Nephron progenitor cell (in vitro differentiated cells): ENCODE measurements at regions not wholly inside any gene's neighbourhood (a gene's known extent, or its start where the extent isn't known, plus 50 kb on each side); places are given as distances from the start of the nearest gene placed in this dataset.
"Not testable (repeated sequence)": the region's sequence is repeated elsewhere in the genome, so short reads cannot be mapped to it uniquely, and the experiment has no call there.

Source experiments
- DNase-seq: peaks from one replicate; pipeline ENCODE4 v3.0.0; 2021
- H3K27ac Mint-ChIP-seq: 2 replicates; pipeline ENCODE4 v1.8.0; 2021; ENCODE audit warnings: mild to moderate bottlenecking, moderate library complexity, mixed read lengths
- H3K27me3 Mint-ChIP-seq: 2 replicates; pipeline ENCODE4 v1.8.0; 2021; ENCODE audit warnings: mild to moderate bottlenecking, low read depth, mixed read lengths; ENCODE audit not compliant: poor library complexity
- H3K36me3 Mint-ChIP-seq: 2 replicates; pipeline ENCODE4 v1.8.0; 2021; ENCODE audit warnings: low read depth, mixed read lengths
- H3K4me1 Mint-ChIP-seq: 2 replicates; pipeline ENCODE4 v1.8.0; 2021; ENCODE audit warnings: mixed read lengths
- H3K4me3 Mint-ChIP-seq: 2 replicates; pipeline ENCODE4 v1.8.0; 2021; ENCODE audit warnings: mild to moderate bottlenecking, moderate library complexity, mixed read lengths
- H3K9me3 Mint-ChIP-seq: 2 replicates; pipeline ENCODE4 v1.8.0; 2021; ENCODE audit warnings: mild to moderate bottlenecking, moderate library complexity, mixed read lengths
- TF ChIP-seq, protein P1 (sequence below): fragments of 200-600 bp; sonication (generic); IDR thresholded peaks from 2 replicates; pipeline ENCODE4 v1.5.0; 2021; ENCODE audit warnings: antibody characterized with exemption

DNA sequence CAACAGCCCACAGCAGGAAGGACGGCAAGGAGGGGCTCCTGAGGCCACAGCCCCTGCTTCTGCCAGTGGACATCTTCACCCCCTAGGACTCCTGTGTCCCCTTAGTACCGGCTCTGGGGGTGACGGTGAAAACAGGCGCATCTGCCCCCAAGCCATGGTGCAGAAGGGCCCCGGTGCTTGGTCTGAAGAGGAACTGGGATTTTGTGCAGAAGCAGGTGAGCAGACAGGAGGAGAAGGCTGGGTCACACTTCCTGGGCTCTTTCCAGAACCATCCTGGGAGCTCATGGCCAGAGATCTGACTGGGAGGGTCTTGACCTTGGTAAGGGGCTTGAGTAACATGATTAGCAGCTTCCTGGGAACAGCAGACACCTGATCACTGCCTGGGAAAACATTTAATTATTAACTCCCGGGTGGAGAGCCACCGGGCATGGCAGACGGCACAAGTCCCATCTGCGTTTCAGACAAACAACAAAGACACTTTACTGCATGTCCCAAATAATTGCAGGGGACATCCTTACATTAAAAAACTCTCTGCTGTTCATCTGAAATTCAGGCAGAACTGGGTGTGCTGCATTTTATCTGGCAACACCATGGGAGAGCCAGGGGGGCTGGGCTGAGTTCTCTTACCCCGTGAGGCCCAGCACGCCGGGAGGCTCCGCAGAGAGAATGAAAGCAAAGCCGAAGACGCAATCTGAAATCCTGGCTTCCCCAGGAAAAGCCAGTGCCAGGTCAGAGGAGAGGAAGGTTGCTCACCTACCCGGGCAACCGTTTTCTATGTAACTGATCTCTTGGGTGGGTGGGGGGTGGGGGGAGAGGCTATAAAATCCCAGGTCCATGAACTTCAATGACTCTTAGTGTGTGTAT, 1542.8 kb downstream of the TSPY10 start:
- Mint-ChIP-seq H3K9me3 (no peaks in the 10 kb centered on the region), H3K4me1 (no peaks in the 10 kb centered on the region), H3K27ac (no peak overlapping the region), H3K36me3 (no peaks in the 10 kb centered on the region), H3K27me3 (no peaks in the 10 kb centered on the region), H3K4me3 (no peak overlapping the region)
- DNase-seq, result no peak
- TF ChIP-seq, protein P1, sequence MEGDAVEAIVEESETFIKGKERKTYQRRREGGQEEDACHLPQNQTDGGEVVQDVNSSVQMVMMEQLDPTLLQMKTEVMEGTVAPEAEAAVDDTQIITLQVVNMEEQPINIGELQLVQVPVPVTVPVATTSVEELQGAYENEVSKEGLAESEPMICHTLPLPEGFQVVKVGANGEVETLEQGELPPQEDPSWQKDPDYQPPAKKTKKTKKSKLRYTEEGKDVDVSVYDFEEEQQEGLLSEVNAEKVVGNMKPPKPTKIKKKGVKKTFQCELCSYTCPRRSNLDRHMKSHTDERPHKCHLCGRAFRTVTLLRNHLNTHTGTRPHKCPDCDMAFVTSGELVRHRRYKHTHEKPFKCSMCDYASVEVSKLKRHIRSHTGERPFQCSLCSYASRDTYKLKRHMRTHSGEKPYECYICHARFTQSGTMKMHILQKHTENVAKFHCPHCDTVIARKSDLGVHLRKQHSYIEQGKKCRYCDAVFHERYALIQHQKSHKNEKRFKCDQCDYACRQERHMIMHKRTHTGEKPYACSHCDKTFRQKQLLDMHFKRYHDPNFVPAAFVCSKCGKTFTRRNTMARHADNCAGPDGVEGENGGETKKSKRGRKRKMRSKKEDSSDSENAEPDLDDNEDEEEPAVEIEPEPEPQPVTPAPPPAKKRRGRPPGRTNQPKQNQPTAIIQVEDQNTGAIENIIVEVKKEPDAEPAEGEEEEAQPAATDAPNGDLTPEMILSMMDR, result no peak

DNA sequence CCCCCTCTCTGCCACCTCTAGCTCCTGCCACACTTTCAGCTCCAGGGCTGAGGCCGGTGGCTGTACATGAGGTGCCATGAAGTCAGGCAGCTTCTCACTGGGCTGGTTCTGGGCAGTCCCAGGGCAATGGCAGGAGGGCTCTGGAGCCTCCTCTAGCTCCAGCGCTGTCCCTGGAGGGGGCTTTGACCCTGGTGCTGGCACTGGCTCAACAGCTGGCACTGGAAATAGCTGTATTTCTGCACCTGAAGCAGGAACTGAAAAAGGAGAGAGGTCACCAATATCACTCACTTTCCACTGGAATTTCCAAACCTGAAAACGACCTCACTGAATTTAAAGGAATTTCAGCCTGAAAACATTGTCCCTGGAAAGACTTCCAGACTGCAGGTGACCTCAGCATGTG, 1558.1 kb downstream of the TSPY10 start:
- not testable (repeated sequence) for H3K4me3 Mint-ChIP-seq, DNase-seq, H3K9me3 Mint-ChIP-seq, H3K27ac Mint-ChIP-seq, H3K36me3 Mint-ChIP-seq, H3K27me3 Mint-ChIP-seq, H3K4me1 Mint-ChIP-seq

DNA sequence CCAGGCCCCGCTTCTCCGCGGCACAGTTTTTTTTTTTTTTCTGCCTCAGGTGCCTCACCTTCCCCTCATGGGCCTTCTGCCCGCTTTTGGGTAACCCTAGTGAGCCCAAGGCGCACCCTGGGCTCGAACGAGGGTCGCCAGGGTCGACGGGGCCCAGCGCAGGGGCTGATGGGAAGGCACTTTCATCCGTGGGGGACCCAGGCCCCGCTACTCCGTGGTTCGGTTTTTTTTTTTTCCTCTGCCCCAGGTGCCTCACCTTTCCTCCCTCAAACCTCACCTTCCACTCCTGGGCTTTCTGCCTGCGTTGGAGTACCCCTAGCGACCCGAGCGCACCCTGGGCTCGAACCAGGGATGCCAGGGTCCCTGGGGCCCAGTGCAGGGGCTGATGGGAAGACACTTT, 1569.8 kb downstream of the TSPY10 start:
- not testable (repeated sequence) for H3K4me1 Mint-ChIP-seq, H3K27ac Mint-ChIP-seq, H3K4me3 Mint-ChIP-seq, H3K36me3 Mint-ChIP-seq, DNase-seq, H3K9me3 Mint-ChIP-seq, H3K27me3 Mint-ChIP-seq

DNA sequence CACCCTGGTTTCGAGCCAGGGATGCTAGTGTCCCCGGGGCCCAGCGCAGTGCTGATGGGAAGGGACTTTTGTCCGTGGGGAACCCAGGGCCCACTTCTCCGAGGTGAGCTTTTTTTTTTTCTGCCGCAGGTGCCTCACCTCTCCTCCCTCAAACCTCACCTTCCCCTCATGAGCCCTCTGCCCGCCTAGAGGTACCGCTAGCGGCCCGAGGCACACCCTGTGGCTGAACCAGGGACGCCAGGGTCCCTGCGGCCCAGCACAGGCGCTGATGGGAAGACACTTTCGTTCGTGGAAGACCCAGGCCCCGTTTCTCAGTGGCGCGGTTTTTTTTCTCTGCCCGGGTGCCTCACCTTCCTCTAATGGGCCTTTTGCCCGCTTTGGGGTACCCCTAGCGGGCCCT, 1570.7 kb downstream of the TSPY10 start:
- H3K9me3 Mint-ChIP-seq, H3K36me3 Mint-ChIP-seq, H3K4me1 Mint-ChIP-seq, H3K27me3 Mint-ChIP-seq, DNase-seq, H3K27ac Mint-ChIP-seq, H3K4me3 Mint-ChIP-seq: not testable (repeated sequence)

DNA sequence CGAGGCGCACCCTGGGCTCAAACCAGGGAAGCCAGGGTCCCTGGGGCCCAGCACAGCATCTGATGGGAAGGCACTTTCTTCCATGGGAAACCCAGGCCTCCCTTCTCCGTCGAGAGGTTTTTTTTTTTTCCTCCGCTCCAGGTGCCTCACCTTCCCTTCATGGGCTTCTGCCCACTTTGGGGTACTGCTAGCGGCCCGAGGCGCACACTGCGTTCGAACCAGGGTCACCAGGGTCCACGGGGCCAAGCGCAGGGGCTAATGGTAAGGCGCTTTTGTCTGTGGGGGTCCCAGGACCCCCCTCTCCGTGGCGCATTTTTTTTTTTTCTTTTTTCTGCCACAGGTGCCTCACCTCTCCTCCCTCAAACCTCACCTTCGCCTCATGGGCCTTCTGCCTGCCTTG, 1571.3 kb downstream of the TSPY10 start:
- H3K4me1 Mint-ChIP-seq, result no peaks in the 10 kb centered on the region
- H3K27ac Mint-ChIP-seq, result no peak overlapping the region
- TF ChIP-seq, protein P1, result no peak
- H3K36me3 Mint-ChIP-seq, result no peaks in the 10 kb centered on the region
- H3K27me3 Mint-ChIP-seq, result no peaks in the 10 kb centered on the region
- DNase-seq, result no peak
- no peak overlapping the region for H3K4me3 Mint-ChIP-seq
- H3K9me3 Mint-ChIP-seq, result peaks cover 5% of the 10 kb centered on the region

DNA sequence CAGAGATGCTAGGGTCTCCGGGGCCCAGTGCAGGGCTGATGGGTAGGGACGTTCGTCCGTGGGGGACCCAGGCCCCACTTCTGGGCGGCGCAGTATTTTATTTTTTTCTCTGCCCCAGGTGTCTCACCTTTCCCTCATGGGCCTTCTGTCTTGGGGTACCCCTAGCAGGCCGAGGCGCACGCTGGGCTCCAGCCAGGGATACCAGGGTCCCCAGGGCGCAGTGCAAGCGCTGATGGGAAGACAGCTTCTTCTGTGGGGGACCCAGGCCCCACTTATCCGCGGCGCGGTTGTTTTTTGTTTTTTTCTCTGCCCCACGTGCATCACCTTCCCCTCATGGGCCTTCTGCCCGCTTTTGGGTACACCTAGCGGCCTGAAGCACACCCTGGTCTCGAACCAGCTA, 1572.8 kb downstream of the TSPY10 start:
- not testable (repeated sequence) for H3K27me3 Mint-ChIP-seq, H3K9me3 Mint-ChIP-seq, H3K27ac Mint-ChIP-seq, H3K4me3 Mint-ChIP-seq, DNase-seq, H3K36me3 Mint-ChIP-seq, H3K4me1 Mint-ChIP-seq

DNA sequence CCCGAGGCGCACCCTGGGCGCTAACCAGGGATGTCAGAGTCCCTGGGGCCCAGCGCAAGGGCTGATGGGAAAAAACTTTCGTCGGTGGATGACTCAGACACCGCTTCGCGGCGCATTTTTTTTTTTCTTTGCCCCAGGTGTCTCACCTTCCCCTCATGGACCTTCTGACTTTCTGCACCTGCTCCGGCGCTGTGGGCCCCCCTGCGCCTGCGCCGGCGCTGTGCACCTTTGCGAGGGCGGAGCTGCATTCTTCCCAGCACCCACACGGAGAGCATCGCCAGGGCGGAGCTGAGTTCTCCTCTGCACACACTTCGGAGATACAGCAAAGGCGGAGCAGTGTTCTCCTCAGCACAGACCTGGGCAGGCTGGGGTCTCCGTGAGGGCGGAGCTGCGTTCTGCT, 1575.3 kb downstream of the TSPY10 start:
- peaks cover 15% of the 10 kb centered on the region for H3K9me3 Mint-ChIP-seq
- not testable (repeated sequence) for H3K27me3 Mint-ChIP-seq, H3K4me3 Mint-ChIP-seq, DNase-seq, H3K36me3 Mint-ChIP-seq, H3K27ac Mint-ChIP-seq, H3K4me1 Mint-ChIP-seq

DNA sequence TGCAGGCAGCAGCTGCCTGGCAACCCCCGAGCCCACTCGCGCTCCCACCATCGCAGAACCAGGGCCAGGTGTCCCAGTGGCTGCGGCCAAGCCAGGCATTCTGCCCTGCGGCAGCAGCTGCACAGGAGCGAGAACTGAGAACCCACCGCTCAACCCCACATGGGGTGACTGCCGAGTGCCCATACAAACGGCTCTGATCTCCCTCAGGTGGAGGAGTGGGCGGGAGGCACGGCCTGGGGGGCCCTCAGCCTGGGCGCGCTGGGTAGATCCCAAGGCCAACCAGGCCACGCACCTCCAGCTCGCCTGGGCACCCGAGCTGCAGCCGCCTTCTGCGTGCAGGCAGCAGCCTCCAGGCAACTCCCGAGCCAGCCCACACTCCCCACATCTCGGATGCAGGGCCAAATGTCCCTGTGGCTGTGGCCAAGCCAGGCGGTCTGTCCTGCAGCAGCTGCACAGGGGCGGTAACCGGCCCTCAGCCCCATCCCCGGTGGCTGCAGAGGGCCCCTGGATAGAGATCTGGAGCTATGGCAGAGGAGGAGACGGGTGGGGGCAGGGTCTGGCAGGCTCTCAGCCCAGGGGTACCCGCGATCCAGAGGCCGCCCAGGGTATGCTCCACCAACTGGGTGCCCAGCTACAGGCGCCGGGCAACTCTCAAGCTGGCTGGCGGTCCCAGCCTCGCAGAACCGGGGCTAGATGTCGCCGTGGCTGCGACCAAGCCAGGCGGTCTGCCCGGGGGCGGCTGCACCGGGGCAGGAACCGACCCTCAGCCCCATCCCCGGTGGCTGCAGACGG, 1579.6 kb downstream of the TSPY10 start:
- not testable (repeated sequence) for H3K4me3 Mint-ChIP-seq, H3K27ac Mint-ChIP-seq
- peaks cover 27% of the 10 kb centered on the region for H3K9me3 Mint-ChIP-seq

DNA sequence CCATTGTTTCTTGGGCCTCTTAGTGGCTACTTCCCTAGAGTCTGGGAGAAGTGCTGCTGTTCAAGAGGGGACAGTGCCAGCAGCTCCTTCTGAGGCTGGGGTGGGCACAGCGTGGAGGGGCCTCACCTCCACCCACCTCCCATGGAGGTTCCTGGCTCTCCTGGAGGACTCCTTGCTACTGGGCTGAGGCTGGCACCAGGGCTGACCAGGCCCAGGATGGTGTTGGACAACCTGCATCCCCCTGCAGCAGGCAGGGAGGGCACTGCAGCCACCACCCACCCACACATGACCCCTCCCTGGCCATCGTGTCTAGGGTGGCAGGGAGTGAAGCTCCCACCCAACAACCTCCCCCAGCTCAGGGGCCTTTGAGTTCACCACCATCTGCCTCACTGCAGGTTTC, 1549.3 kb upstream of the USP9Y start:
- not testable (repeated sequence) for H3K27ac Mint-ChIP-seq, H3K9me3 Mint-ChIP-seq, H3K4me3 Mint-ChIP-seq, H3K36me3 Mint-ChIP-seq, H3K4me1 Mint-ChIP-seq, H3K27me3 Mint-ChIP-seq, DNase-seq

More for the DNA sequence above, 1579.6 kb downstream of the TSPY10 start:
- H3K27me3 Mint-ChIP-seq, H3K4me1 Mint-ChIP-seq, DNase-seq, H3K36me3 Mint-ChIP-seq: not testable (repeated sequence)

DNA sequence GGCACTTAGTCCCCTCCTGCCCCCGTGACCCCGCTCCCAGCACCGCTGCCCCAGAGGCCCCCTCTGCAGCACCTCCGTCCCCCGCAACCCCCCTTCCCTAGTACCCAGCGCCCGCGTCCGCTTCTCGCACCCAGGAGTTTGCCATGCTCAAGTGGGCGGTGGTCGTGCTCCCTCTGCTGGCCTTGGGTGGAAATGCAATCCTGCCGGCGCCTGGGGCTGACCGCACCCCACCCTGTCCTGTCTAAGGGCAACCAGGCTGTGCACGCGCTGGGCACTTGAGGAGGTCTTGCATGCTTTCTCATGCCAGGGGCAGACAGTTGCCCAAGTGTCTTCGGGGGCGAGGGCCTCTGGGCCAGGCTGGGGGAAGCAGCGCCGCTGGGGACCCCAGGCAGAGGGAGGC, 1544.9 kb upstream of the USP9Y start:
- H3K36me3 Mint-ChIP-seq, H3K4me1 Mint-ChIP-seq, H3K9me3 Mint-ChIP-seq, H3K27ac Mint-ChIP-seq, H3K4me3 Mint-ChIP-seq, H3K27me3 Mint-ChIP-seq, DNase-seq: not testable (repeated sequence)

DNA sequence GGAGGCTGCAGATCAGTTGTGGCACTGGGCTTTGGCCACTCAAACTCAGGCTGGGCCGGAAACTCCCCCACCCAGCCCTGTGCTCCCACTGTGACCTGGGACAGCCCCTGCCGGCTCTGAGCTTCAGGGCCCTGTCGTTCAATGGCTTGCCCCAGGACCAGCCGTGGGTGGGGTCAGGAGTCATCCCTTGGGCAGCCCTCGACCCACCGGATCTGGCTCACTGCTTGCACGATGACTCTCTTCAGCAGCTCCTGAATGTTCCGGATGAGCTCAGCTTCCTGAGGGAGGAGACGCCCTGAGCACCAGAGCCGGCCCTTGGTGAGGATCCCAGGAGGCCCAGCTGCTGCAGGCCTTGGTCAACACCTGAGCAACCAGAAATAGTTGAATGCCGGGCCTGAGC, 1544.2 kb upstream of the USP9Y start:
- H3K36me3 Mint-ChIP-seq, H3K27me3 Mint-ChIP-seq, H3K4me1 Mint-ChIP-seq, H3K9me3 Mint-ChIP-seq, H3K27ac Mint-ChIP-seq, H3K4me3 Mint-ChIP-seq, DNase-seq: not testable (repeated sequence)

DNA sequence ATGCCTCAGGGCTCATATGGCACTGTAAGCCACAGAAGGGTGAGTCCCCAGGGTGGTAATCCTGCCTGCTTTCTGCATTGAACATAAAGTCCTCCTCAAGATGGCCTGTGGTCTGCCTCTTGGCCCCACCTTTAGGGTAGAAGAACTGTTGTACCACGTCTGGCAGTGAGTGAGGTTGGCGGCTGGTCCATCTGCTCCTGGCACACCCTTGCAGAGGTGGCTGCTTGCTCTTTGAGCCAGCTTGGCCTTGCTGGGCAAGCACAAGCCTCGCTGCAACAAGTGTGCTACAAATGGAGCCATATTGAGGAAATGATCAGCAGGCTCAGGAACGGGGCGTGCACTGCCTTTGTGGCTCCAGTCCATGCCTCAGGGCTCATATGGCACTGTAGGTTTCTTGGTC, 1524.0 kb upstream of the USP9Y start:
- H3K36me3 Mint-ChIP-seq, H3K27ac Mint-ChIP-seq, H3K4me1 Mint-ChIP-seq, H3K4me3 Mint-ChIP-seq, H3K27me3 Mint-ChIP-seq, DNase-seq, H3K9me3 Mint-ChIP-seq: not testable (repeated sequence)
